OCI-LY1 (cell line): ENCODE measurements at regions not wholly inside any gene's neighbourhood (a gene's known extent, or its start where the extent isn't known, plus 50 kb on each side); places are given as distances from the start of the nearest gene placed in this dataset.

ENCODE experiments used
- CTCF ChIP-seq: fragments of 200-600 bp; sonication (generic), shearing (Covaris generic); IDR thresholded peaks from 2 replicates; pipeline ENCODE4 v1.5.1; 2017; ENCODE audit warnings: mild to moderate bottlenecking, antibody characterized with exemption, low read length, moderate library complexity, mixed read lengths
- EZH2 ChIP-seq: fragments of 200-600 bp; sonication (generic), shearing (Covaris generic); IDR thresholded peaks from 2 replicates; pipeline ENCODE4 v1.8.0; 2017; ENCODE audit warnings: borderline replicate concordance, mixed run types, mild to moderate bottlenecking, antibody characterized with exemption, low read length, moderate library complexity, mixed read lengths

GRCh38 chr9:78767490-78767889 is 470.6 kb downstream of the PSAT1 start:
- TF ChIP-seq CTCF, result no peak
- TF ChIP-seq EZH2, result no peak
